Panc1 (cell line): ENCODE measurements at regions not wholly inside any gene's neighbourhood (a gene's known extent, or its start where the extent isn't known, plus 50 kb on each side); places are given as distances from the start of the nearest gene placed in this dataset.

ENCODE experiments used
- CTCF ChIP-seq: fragments of 450-650 bp; IDR thresholded peaks from 2 replicates; pipeline ENCODE4 v1.5.1; 2017; ENCODE audit warnings: mild to moderate bottlenecking
- REST ChIP-seq, 2 experiments: IDR thresholded peaks; 2 replicates each; pipeline ENCODE4 v1.6.1; 2011 to 2012; ENCODE audit warnings: low read depth in 2 of 2, control low read depth in 1 of 2, low read length in 1 of 2, mild to moderate bottlenecking in 1 of 2, moderate library complexity in 1 of 2; ENCODE audit not compliant: insufficient read depth in 1 of 2
- SIN3A ChIP-seq: IDR thresholded peaks from 2 replicates; pipeline ENCODE4 v1.6.1; 2012; ENCODE audit warnings: low read depth, mild to moderate bottlenecking, low read length, moderate library complexity, borderline replicate concordance; ENCODE audit not compliant: insufficient read depth
- TCF7L2 ChIP-seq: IDR thresholded peaks from 2 replicates; pipeline ENCODE4 v1.6.1; 2011; ENCODE audit warnings: mild to moderate bottlenecking, low read depth, low read length, inconsistent platforms

- TF ChIP-seq CTCF = no peak
- TF ChIP-seq SIN3A = no peak
- TF ChIP-seq TCF7L2 = no peak
- no peak for TF ChIP-seq REST (IDR thresholded peaks at IDR 0.05; ENCODE audit: insufficient read depth in 1 of 2, low read depth in 2 of 2, low read length in 1 of 2)
These were observed 113.0 kb upstream of the EYA4 start for GRCh38 chr6:133128191-133128590.
